H9 (cell line): ENCODE measurements at regions not wholly inside any gene's neighbourhood (a gene's known extent, or its start where the extent isn't known, plus 50 kb on each side); places are given as distances from the start of the nearest gene placed in this dataset.

Source experiments
- DNase-seq: peaks from one replicate; pipeline ENCODE4 v3.0.0-alpha.2; 2017
- H2AFZ ChIP-seq: one replicate; pipeline ENCODE4 v1.6.1; 2013; ENCODE audit warnings: mild to moderate bottlenecking, low read length, control low read depth, moderate library complexity
- H2AK5ac ChIP-seq: 2 replicates; pipeline ENCODE4 v1.6.1; 2013; ENCODE audit warnings: low read length, control low read depth, mixed read lengths; ENCODE audit not compliant: insufficient read length
- H2BK120ac ChIP-seq: one replicate; pipeline ENCODE4 v1.6.1; 2013; ENCODE audit warnings: low read depth, mild to moderate bottlenecking, low read length, control low read depth, inconsistent platforms; ENCODE audit not compliant: poor library complexity, severe bottlenecking
- H2BK12ac ChIP-seq: 2 replicates; pipeline ENCODE4 v1.6.1; 2013; ENCODE audit warnings: low read length, control low read depth, mixed read lengths, low read depth; ENCODE audit not compliant: insufficient read length
- H2BK15ac ChIP-seq: 2 replicates; pipeline ENCODE4 v1.6.1; 2013; ENCODE audit warnings: low read depth, low read length, control low read depth
- H2BK20ac ChIP-seq: one replicate; pipeline ENCODE4 v1.6.1; 2013; ENCODE audit warnings: low read depth, mild to moderate bottlenecking, low read length, control low read depth, inconsistent platforms; ENCODE audit not compliant: poor library complexity, severe bottlenecking
- H2BK5ac ChIP-seq: 2 replicates; pipeline ENCODE4 v1.6.1; 2013; ENCODE audit warnings: low read length, control low read depth, mixed read lengths; ENCODE audit not compliant: insufficient read length
- H3K14ac ChIP-seq: 2 replicates; pipeline ENCODE4 v1.6.1; 2013; ENCODE audit warnings: low read length, control low read depth; ENCODE audit not compliant: insufficient read depth
- H3K18ac ChIP-seq: 2 replicates; pipeline ENCODE4 v1.6.1; 2013; ENCODE audit warnings: low read depth, mild to moderate bottlenecking, mixed read lengths, low read length, control low read depth; ENCODE audit not compliant: insufficient read length
- H3K23ac ChIP-seq: 2 replicates; pipeline ENCODE4 v1.6.1; 2013; ENCODE audit warnings: low read length, control low read depth, mixed read lengths, low read depth; ENCODE audit not compliant: insufficient read length
- H3K23me2 ChIP-seq: 2 replicates; pipeline ENCODE4 v1.6.1; 2013; ENCODE audit warnings: low read depth, mild to moderate bottlenecking, mixed read lengths, low read length, control low read depth; ENCODE audit not compliant: insufficient read length, poor library complexity, severe bottlenecking
- H3K27ac ChIP-seq: 2 replicates; pipeline ENCODE4 v1.5.1; 2013; ENCODE audit warnings: low read length, control low read depth, mixed read lengths, low read depth; ENCODE audit not compliant: insufficient read length
- H3K27me3 ChIP-seq: 2 replicates; pipeline ENCODE4 v1.6.1; 2013; ENCODE audit warnings: low read length, control low read depth, inconsistent platforms; ENCODE audit not compliant: insufficient read depth
- H3K4ac ChIP-seq: 2 replicates; pipeline ENCODE4 v1.6.1; 2013; ENCODE audit warnings: low read depth, mild to moderate bottlenecking, control low read depth, inconsistent platforms, low read length, moderate library complexity
- H3K4me1 ChIP-seq: 2 replicates; pipeline ENCODE4 v1.6.1; 2013; ENCODE audit warnings: low read length, control low read depth, inconsistent platforms; ENCODE audit not compliant: insufficient read depth
- H3K4me2 ChIP-seq: 2 replicates; pipeline ENCODE4 v1.6.1; 2013; ENCODE audit warnings: low read length, control low read depth, mixed read lengths; ENCODE audit not compliant: insufficient read length, insufficient read depth
- H3K56ac ChIP-seq: 2 replicates; pipeline ENCODE4 v1.6.1; 2013; ENCODE audit warnings: low read depth, mild to moderate bottlenecking, mixed read lengths, low read length, control low read depth; ENCODE audit not compliant: insufficient read length
- H3K79me1 ChIP-seq: 2 replicates; pipeline ENCODE4 v1.6.1; 2013; ENCODE audit warnings: low read depth, mild to moderate bottlenecking, moderate library complexity, low read length, control low read depth, inconsistent platforms; ENCODE audit not compliant: insufficient read depth, poor library complexity, severe bottlenecking
- H3K79me2 ChIP-seq: 2 replicates; pipeline ENCODE4 v1.6.1; 2013; ENCODE audit warnings: low read length, control low read depth, inconsistent platforms; ENCODE audit not compliant: insufficient read depth
- H3K9ac ChIP-seq: 2 replicates; pipeline ENCODE4 v1.6.1; 2013; ENCODE audit warnings: low read length, control low read depth, mixed read lengths; ENCODE audit not compliant: insufficient read length; ENCODE audit errors: extremely low read depth
- H3K9me3 ChIP-seq: one replicate; pipeline ENCODE4 v1.6.1; 2013; ENCODE audit warnings: low read depth, low read length, inconsistent platforms; ENCODE audit not compliant: control insufficient read depth
- H3T11ph ChIP-seq: one replicate; pipeline ENCODE4 v1.6.1; 2013; ENCODE audit warnings: mild to moderate bottlenecking, low read length, control low read depth, inconsistent platforms
- H4K20me1 ChIP-seq: one replicate; pipeline ENCODE4 v1.6.1; 2013; ENCODE audit not compliant: control insufficient read depth, insufficient read length, insufficient read depth
- H4K5ac ChIP-seq: 2 replicates; pipeline ENCODE4 v1.6.1; 2013; ENCODE audit warnings: low read depth, mild to moderate bottlenecking, mixed read lengths, low read length, control low read depth; ENCODE audit not compliant: insufficient read length
- H4K8ac ChIP-seq: replicated peaks from 2 replicates; pipeline ENCODE4 v1.6.1; 2013; ENCODE audit warnings: low read length, control low read depth, mixed read lengths, low read depth; ENCODE audit not compliant: insufficient read length
- H4K91ac ChIP-seq: 2 replicates; pipeline ENCODE4 v1.6.1; 2013; ENCODE audit warnings: low read depth, mild to moderate bottlenecking, moderate library complexity, mixed read lengths, low read length, control low read depth; ENCODE audit not compliant: insufficient read length
- H3K27ac Mint-ChIP-seq, 3 experiments: 2 replicates in 2 of 3; 3 replicates in 1 of 3; pipeline ENCODE4 v1.8.0; 2020 to 2021; ENCODE audit warnings: mixed read lengths in 3 of 3, mild to moderate bottlenecking in 1 of 3, moderate library complexity in 1 of 3
- H3K27me3 Mint-ChIP-seq: 2 replicates; pipeline ENCODE4 v1.8.0; 2021; ENCODE audit warnings: low read depth, mild to moderate bottlenecking, moderate library complexity, mixed read lengths
- H3K36me3 Mint-ChIP-seq, 3 experiments: 2 replicates in 2 of 3; 3 replicates in 1 of 3; pipeline ENCODE4 v1.8.0; 2020 to 2021; ENCODE audit warnings: low read depth in 3 of 3, mixed read lengths in 3 of 3; ENCODE audit not compliant: insufficient read depth in 1 of 3
- H3K4me1 Mint-ChIP-seq, 2 experiments: 2 replicates each; pipeline ENCODE4 v1.8.0; 2020; ENCODE audit warnings: mixed read lengths in 2 of 2
- H3K4me3 Mint-ChIP-seq, 2 experiments: 2 replicates in 1 of 2; 3 replicates in 1 of 2; pipeline ENCODE4 v1.8.0; 2020 to 2021; ENCODE audit warnings: mild to moderate bottlenecking in 2 of 2, mixed read lengths in 2 of 2, moderate library complexity in 1 of 2
- H3K9me3 Mint-ChIP-seq, 2 experiments: 2 replicates in 1 of 2; 3 replicates in 1 of 2; pipeline ENCODE4 v1.8.0; 2020; ENCODE audit warnings: mild to moderate bottlenecking in 2 of 2, mixed read lengths in 2 of 2, moderate library complexity in 1 of 2
- WGBS: extraction: QIAGEN DNeasy Blood & Tissue Kit; methylation state at CpG from one replicate; pipeline ENCODE4 v1.1.7; 2013; ENCODE audit warnings: missing lambda C conversion rate, low lambda C conversion rate, mixed read lengths; ENCODE audit not compliant: insufficient read length; ENCODE audit errors: extremely low coverage; 5-methylcytosine and 5-hydroxymethylcytosine counted together
- TF ChIP-seq, protein P1 (sequence below): fragments of 200-600 bp; sonication (generic); conservative IDR thresholded peaks from 3 replicates; pipeline ENCODE4 v1.8.0; 2021; ENCODE audit warnings: antibody characterized with exemption, mild to moderate bottlenecking

DNA sequence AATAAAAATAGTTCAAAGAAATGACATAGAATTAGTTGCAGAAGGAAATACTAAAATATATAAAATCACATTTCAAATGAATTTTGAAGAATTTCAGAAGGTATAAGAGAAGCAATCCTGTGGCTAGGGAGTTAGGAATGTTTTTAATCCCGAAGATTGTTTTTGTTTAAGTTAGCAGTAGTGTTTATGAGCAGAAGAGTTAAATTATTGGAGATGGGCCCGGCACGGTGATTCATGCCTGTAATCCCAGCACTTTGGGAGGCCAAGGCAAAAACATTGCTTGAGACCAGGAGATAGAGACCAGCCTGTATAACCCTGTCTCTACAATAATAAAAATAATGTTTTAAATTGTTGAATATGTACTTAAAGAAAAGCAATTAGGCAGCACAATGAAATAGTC lies 432.5 kb downstream of the MFSD1 start:
- Histone ChIP-seq H3K56ac (no peak overlapping the region), H3K23me2 (no peaks in the 10 kb centered on the region), H3K14ac (no peak overlapping the region), H3K4ac (no peak overlapping the region), H3K27ac (no peak overlapping the region), H2BK120ac (no peak overlapping the region), H2BK5ac (no peak overlapping the region), H4K91ac (no peak overlapping the region), H3K27me3 (no peaks in the 10 kb centered on the region), H4K5ac (no peak overlapping the region), H3K79me1 (no peaks in the 10 kb centered on the region), H2BK12ac (no peak overlapping the region), H3K18ac (no peak overlapping the region), H3K9ac (no peak overlapping the region), H2BK20ac (no peak overlapping the region), H3K9me3 (no peaks in the 10 kb centered on the region), H3T11ph (no peak overlapping the region), H2BK15ac (no peak overlapping the region), H4K20me1 (no peaks in the 10 kb centered on the region), H2AK5ac (no peak overlapping the region), H4K8ac (no peak overlapping the region), H3K4me1 (peaks cover 3% of the 10 kb centered on the region; the same call in 1 of the 2 replicates), H3K23ac (no peak overlapping the region), H3K4me2 (no peak overlapping the region), H2AFZ (no peak overlapping the region), H3K79me2 (no peaks in the 10 kb centered on the region)
- Mint-ChIP-seq H3K27me3 (no peaks in the 10 kb centered on the region), H3K36me3 (peaks cover 3 to 8% (median 6%) of the 10 kb centered on the region in 3 experiments; a peak in 5 of 7 replicates), H3K27ac (no peak overlapping the region), H3K4me3 (no peak overlapping the region), H3K9me3 (peaks cover 7 to 8% of the 10 kb centered on the region in 2 experiments), H3K4me1 (peaks cover 6 to 9% of the 10 kb centered on the region in 2 experiments)
- DNase-seq: no peak
- WGBS: no CpG with 5 or more reads among the region's 3 CpGs
- TF ChIP-seq, protein P1, sequence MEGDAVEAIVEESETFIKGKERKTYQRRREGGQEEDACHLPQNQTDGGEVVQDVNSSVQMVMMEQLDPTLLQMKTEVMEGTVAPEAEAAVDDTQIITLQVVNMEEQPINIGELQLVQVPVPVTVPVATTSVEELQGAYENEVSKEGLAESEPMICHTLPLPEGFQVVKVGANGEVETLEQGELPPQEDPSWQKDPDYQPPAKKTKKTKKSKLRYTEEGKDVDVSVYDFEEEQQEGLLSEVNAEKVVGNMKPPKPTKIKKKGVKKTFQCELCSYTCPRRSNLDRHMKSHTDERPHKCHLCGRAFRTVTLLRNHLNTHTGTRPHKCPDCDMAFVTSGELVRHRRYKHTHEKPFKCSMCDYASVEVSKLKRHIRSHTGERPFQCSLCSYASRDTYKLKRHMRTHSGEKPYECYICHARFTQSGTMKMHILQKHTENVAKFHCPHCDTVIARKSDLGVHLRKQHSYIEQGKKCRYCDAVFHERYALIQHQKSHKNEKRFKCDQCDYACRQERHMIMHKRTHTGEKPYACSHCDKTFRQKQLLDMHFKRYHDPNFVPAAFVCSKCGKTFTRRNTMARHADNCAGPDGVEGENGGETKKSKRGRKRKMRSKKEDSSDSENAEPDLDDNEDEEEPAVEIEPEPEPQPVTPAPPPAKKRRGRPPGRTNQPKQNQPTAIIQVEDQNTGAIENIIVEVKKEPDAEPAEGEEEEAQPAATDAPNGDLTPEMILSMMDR: no peak
